ENCODE measurements at regions not wholly inside any gene's neighbourhood (a gene's known extent, or its start where the extent isn't known, plus 50 kb on each side); places are given as distances from the start of the nearest gene placed in this dataset.
"Not testable (repeated sequence)": the region's sequence is repeated elsewhere in the genome, so short reads cannot be mapped to it uniquely, and the experiment has no call there.

DNA sequence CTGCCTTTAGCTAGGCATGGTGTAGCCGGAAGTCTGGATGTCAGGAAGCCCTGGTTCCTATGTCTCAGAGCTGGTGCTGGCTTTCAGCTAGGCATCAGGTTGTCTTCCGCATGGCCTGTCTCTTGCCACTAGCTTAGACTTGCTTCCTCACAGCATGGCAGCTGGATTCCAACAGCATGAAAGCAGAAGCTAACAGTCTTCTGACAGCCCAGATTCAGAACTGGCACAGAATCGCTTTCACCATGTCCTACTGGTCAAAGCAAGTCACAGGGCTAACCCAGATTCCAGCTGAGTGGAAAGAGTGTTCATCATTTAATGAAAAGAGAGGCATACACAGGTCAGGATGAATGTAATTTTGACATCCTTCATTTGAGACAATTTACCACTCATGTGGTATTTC is 1050.5 kb downstream of the ROBO2 start:
- no peak for DNase-seq

DNA sequence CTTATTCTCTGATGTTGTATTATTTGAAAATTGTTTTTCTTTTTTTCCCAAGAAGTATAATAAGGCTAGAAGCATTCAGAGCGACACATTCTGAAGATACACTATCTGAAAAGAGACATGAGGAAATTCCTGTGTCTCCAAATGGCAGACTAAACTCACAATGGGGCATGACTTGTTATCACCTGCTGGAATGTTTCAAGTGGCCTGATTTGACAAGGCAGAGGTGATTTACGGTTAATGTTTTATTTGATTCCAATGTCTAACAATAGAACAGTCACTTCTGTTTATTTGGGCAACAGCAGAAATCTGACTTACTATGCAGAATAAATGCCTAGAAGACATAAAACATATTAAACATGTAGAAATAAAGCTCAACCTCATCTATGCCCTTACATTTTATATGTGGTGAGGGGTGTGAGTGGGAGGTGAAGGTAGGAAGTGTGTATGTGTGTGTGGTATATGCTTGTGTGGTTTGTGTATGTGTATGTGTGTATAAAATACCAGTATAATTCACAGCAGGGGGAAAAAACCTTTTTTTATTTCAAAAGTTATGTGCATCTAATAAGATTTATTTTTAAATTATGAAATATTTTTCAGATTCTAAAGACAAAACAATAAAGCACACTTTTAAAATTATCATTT is 1051.7 kb downstream of the ROBO2 start:
- no peak for DNase-seq

GRCh38 chr3:78092574-78092973 is 1052.7 kb downstream of the ROBO2 start:
- DNase-seq: not testable (repeated sequence)

DNA sequence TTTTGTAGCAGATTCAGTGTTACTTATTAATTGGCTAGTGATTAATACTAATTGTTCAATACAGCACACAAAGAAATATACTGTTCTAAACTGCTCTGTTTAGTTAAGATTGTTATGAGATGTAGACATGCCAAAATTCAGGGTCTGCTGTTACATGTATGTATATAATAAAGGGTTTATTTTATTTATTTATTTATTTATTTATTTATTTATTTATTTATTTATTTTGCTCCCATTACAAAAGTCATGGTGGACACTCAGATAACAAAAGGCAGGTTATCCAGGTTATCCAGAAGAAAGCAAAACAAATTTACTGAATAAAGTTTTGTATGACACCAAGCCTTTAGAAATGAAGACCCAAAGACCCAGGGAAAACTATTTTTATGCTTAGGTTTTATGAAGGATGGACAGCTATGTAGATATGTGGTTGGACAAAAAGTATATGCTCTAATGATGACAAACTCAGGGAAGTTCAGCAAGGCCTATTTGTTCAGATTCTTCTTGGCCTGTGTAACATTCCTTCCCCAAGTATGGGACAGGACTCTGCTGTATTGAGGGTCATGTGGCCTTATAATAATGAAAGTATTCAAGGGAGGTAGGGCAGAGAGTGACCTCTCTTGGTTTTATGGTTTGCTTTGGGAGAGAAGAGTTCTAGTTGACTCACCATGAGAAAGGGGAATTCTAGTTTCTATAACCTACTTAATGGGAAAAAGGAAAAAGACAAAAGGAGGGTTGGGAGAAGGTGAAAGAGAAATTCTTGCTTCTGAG is 1056.8 kb downstream of the ROBO2 start:
- no peak for DNase-seq

DNA sequence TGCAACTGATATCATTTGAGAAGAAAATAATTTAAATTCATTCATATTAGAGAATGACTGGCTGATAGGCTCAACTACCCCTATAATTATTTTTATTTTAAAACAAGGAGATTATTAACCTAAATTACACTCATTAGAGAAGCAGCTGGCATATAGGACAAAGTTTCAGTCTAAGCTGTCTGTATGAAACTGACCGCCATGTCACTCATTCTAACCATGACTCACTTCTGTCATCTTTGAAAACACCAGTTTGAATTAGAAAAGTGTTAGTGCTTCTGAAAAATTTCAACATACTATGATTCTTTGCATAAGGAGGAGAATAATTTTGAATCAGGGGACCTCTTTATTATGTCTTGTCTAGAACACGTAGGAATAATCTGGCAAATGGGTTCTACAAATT is 1058.5 kb downstream of the ROBO2 start:
- no peak for DNase-seq

DNA sequence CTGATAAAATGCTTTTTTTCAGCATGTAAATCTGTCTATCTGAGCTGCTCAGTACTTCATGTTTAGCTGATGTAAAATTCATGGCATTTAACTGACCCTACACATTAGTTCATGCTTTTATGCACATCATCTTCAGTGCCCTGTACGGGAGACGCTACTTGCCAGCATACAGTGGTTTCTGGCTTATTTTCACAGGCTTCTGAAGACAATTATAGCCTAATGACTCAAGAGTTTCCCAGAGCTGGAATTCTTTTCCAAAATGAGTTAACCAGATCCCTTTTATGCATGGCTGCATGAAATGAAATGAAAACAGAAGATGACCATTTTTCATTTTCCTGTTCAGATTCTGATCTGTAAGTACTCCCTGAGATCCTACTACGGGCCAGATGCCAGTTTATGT is 1061.5 kb downstream of the ROBO2 start:
- DNase-seq: no peak

GRCh38 chr3:78108269-78108961 is 1068.5 kb downstream of the ROBO2 start:
- DNase-seq: not testable (repeated sequence)

DNA sequence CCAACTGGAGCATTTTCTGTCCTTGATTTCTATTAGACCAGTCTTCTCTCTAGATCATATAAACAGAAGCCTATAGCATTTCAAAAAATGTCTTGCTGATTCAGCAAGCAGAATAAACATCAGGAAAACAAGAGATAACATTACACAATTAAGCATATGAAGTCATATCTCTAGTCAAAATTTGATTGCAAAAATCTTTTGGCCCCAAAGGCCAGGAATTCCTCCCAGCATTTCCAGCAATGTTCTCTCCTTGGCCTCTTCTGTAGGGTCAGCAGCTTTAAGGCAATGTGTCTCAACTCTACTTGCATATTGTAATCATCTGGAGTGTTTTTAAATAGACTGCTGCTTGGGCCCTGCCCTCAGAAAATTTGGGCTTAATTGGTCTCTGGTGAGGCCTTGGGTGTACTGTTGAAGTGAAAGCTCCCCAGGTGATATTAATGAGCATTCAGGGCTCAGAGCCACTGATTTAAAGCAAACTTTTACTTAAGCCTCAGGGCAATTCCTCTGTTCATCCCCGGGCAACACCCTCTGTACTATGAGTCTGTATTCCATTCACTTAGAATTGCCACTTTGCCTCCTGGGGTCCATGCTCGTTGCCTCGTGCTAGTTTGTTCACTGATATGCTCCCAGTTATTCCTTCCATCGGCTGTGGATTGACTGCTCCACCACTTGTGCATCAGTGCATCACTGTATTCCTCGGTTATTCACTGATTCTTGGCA is 1072.6 kb downstream of the ROBO2 start:
- no peak for DNase-seq

- DNase-seq: no peak
Measured at GRCh38 chr3:78115983-78116382, 1076.1 kb downstream of the ROBO2 start.

DNA sequence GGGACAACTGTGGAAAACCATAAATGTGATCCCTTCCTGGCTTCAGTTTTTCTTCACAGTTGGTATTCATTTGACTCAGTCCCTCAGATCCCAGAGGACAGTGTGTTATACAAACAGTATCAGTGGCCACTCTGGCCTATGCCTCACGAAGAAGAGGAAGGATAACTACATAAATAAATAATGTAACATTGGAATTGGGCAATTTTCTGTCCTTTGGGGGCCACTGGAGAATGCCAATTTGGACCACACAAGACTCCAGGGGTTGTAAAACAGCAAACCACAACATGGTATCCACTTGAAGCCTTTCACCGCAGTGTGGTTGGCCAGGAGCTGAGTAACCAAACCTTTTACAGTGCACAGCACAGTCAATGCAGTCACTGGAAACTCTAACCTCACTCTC is 1077.0 kb downstream of the ROBO2 start:
- no peak for DNase-seq

DNA sequence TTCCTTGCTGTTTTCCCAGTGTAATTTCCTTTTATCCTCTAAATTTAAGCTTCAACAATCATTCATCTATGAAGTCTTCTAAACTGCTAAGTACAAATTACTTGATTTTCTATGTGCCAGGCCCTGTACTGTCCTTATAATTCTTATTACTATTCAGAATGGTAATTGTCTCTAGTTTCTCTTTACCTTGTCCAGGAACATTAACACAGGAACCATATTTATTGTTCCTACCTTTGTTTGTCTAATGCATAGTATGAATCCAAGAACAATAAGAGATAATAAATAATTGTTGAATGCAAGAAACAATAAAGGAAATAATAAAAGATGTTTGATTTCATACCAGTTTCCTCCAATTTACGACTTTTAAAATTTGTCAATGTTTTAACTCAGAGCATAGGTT is 1083.2 kb downstream of the ROBO2 start:
- DNase-seq: no peak

- no peak for DNase-seq
Measured at GRCh38 chr3:78129707-78130106, 1089.8 kb downstream of the ROBO2 start.

GRCh38 chr3:78130741-78131290 is 1090.9 kb downstream of the ROBO2 start:
- no peak for DNase-seq

DNA sequence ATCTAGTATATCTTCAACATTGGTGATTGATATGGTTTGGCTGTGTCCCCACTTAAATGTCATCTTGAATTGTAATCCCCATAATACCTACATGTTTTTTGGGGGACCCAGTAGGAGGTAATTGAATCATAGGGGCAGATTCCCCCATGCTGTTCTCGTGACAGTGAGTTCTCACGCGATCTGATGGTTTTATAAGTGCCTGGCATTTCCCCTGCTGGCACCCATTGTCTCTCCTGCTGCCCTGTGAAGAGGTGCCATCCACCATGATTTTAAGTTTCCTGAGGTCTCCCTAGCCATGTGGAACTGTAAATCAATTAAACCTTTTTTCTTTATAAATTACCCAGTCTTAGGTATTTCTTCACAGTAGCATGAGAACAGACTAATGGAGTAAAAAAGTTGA is 1094.6 kb downstream of the ROBO2 start:
- DNase-seq: no peak

GRCh38 chr3:78139166-78139565 is 1099.3 kb downstream of the ROBO2 start:
- DNase-seq: no peak

GRCh38 chr3:78140274-78140673 is 1100.4 kb downstream of the ROBO2 start:
- DNase-seq: no peak

DNA sequence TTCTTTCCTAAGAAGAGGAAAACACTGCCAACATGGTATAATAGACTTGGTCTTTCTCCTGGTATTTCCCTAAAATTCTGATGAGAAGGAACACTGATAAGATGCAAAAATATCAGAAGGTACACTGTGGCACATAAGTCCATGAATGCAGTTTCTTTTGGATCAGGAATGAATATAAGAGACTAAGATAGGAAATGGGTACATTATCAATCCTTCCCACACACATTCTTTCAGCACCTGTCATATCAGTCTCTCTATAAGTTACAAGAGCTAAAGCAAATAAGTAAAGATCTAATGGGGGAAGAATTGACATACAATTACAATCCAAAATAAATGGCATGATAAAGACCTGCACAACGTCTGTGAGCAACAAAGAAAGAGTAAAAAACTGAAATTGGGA is 1101.0 kb downstream of the ROBO2 start:
- DNase-seq: no peak

- no peak for DNase-seq
Measured at GRCh38 chr3:78141269-78141668, 1101.4 kb downstream of the ROBO2 start.

DNA sequence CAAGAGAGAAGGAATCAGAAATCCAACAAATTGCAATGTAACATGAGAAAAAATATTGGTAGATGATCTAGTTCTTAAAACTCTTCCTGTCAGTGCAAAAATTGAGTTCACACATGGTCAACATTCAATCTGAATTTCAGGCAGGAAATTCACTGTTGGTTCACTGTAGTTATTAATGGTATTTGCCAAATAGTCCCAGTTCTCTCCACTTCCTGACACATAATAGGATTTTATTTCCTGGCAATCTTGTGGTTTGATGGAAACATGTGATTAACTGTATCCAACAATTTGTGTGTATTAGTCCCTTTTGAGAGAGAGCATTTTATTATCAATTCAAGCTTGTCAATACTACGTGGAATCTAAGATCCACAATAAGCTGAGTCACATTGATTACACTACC is 1103.1 kb downstream of the ROBO2 start:
- DNase-seq: no peak

- no peak for DNase-seq
Measured at GRCh38 chr3:78148986-78149717, 1109.3 kb downstream of the ROBO2 start.

DNA sequence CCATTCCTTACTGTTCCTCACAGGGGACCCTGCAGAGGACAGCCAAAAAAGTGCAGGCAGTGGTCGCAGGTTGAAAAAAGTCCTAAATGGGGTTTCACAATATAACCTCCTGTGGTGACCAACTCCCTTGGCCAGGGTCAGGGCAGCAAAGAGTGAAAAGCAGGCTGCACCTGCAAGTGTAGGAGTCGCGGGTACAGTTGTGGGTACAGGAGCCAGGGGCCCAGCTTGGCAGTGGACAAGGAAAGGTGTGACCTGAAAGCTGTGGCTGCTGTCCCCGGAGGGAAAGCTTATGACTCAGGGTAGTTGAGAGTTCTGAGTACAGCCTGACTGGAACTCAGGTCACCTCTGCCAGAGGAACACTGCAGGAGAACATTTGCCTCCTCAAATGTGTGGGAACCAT is 1114.1 kb downstream of the ROBO2 start:
- DNase-seq: no peak

- DNase-seq: no peak
Measured at GRCh38 chr3:78154521-78155186, 1114.8 kb downstream of the ROBO2 start.
